Retinal pigment epithelial cell (primary cell): ENCODE measurements at regions not wholly inside any gene's neighbourhood (a gene's known extent, or its start where the extent isn't known, plus 50 kb on each side); places are given as distances from the start of the nearest gene placed in this dataset.

ENCODE experiments used
- DNase-seq: peaks from one replicate; pipeline ENCODE4 v3.0.0-alpha.2; 2010; ENCODE audit warnings: low read depth
- H3K4me3 ChIP-seq: 2 replicates; pipeline ENCODE4 v1.5.1; 2011; ENCODE audit warnings: mild to moderate bottlenecking, low read length, control low read depth, moderate library complexity
- TF ChIP-seq, protein P1 (sequence below): conservative IDR thresholded peaks from 2 replicates; pipeline ENCODE4 v1.5.1; 2011; ENCODE audit warnings: low read depth, low read length, control low read depth, inconsistent platforms

DNA sequence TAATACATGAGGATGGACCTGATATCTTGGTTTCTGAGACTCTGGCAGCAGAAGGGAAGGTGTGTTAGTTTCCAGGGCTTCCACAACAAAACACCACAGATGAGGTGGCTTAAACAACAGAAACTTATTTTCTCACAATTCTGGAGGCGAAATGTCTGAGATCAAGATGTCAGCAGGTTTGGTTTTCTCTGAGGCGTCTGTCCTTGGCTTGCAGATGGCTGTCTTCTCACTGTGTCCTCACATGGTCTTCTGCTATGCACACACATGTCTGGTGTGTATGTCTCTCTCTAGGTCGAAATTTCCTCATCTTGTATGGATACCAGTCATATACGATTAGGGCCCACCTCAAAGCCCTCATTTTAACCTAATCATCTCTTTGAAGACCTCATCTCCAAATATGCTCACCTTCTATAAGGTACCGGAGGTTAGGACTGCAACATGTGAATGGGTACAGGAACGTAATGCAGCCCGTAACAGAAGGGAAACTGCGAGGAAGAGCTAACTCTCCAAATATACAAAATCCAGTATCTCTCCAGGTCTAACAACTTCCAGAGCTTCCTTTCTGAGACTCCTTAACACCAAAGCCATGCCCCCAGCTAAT is 139.8 kb upstream of the SMARCA2 start:
- no peak for DNase-seq
- H3K4me3 ChIP-seq = no peak overlapping the region
- TF ChIP-seq, protein P1, sequence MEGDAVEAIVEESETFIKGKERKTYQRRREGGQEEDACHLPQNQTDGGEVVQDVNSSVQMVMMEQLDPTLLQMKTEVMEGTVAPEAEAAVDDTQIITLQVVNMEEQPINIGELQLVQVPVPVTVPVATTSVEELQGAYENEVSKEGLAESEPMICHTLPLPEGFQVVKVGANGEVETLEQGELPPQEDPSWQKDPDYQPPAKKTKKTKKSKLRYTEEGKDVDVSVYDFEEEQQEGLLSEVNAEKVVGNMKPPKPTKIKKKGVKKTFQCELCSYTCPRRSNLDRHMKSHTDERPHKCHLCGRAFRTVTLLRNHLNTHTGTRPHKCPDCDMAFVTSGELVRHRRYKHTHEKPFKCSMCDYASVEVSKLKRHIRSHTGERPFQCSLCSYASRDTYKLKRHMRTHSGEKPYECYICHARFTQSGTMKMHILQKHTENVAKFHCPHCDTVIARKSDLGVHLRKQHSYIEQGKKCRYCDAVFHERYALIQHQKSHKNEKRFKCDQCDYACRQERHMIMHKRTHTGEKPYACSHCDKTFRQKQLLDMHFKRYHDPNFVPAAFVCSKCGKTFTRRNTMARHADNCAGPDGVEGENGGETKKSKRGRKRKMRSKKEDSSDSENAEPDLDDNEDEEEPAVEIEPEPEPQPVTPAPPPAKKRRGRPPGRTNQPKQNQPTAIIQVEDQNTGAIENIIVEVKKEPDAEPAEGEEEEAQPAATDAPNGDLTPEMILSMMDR = no peak

DNA sequence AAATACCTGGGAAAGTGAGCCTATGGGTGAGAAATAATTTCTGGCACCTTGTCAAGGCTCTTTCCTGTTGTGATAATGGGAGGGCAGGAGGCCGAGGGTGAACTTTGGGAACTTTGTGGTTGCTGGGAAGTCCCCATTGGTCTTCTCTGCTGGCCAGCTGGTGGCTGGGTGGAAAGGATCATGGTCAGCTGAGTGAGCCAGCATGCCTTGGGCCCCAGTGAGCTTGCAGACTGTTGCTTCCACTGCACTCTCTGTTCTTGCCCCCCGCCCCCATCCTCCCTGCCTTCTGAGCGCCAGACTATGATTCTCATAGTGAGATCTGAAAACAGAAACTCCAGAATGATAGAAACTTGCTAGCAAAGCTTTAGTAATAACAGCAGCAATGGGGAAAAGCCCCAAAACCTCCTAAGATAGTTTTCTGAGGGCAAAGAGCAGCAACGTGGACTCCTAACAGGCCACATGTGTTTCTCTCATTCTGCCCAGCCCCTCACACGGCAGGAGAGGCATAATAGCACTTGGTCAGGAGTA is 139.2 kb upstream of the SMARCA2 start:
- H3K4me3 ChIP-seq = no peak overlapping the region
- no peak for DNase-seq
- TF ChIP-seq, protein P1 = no peak

- TF ChIP-seq, protein P1 = no peak
- DNase-seq = no peak
- no peak overlapping the region for H3K4me3 ChIP-seq
Observed at GRCh38 chr9:1876891-1877496, 138.2 kb upstream of the SMARCA2 start.

- TF ChIP-seq, protein P1 = no peak
Observed at GRCh38 chr9:1877951-1878350, 137.2 kb upstream of the SMARCA2 start.

DNA sequence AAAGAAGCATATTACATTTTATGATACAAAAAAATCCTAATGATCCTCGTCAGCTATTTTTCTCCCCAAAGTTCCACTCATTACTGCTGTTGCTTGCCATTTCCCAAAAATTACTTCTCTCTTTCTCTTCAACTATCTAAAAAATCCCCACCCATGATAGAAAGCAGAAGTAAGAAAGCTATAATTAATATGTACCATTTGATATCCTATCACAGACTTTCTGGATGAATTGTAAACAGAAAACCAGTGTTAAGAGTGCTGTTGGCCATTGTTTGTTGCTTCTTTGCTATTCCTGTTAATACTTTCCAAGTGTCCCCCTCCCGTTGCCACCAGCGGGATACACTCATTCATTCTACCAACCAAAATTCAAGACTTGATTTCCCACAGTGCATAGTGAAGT is 136.3 kb upstream of the SMARCA2 start:
- H3K4me3 ChIP-seq = no peak overlapping the region
- no peak for DNase-seq
- TF ChIP-seq, protein P1 = no peak

More at GRCh38 chr9:1877951-1878350, 137.2 kb upstream of the SMARCA2 start:
- no peak for DNase-seq
- H3K4me3 ChIP-seq = no peak overlapping the region

GRCh38 chr9:1879501-1879900 is 135.6 kb upstream of the SMARCA2 start:
- no peak for DNase-seq
- no peak overlapping the region for H3K4me3 ChIP-seq
- TF ChIP-seq, protein P1 = no peak

DNA sequence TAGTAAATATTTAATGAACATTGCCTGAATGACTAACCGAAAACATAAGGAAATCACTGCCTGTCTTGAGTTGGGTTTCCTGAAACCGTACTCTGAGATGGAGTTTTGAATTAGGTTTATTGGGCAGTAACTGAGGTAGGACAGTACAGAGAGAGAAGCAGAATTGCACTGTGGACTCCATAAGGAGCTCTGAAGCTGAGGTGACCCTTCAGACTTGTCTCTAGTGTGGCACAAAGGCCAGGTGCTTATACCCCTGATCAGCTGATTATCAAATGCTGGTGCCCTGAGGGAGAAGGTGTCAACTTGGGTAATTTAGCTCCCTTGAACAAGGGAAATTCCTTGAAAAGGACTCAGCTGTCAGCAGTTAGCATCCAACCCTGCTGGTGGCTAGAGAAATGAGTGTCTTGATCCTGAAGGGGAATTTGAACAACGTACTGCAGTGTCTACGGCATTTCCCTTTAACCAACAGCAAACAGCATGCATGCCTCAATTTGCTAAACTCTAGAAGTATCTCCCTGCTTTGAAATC is 135.0 kb upstream of the SMARCA2 start:
- H3K4me3 ChIP-seq = no peak overlapping the region
- TF ChIP-seq, protein P1 = no peak
- DNase-seq = no peak
